Heart left ventricle (tissue), 16 donors: ENCODE measurements at regions not wholly inside any gene's neighbourhood (a gene's known extent, or its start where the extent isn't known, plus 50 kb on each side); places are given as distances from the start of the nearest gene placed in this dataset.

Source experiments
- ATAC-seq, 4 donors: fragments of 200-7000 bp; cut with Tn5 transposase; one replicate each; pipeline ENCODE4 v1.9.1; 2020 to 2022; ENCODE audit warnings: moderate library complexity in 4 of 4, mild to moderate bottlenecking in 3 of 4, moderate number of reproducible peaks in 1 of 4
- DNase-seq, 5 donors: peaks; one replicate each; pipeline ENCODE4 v3.0.0-alpha.2; 2020
- H3K27ac ChIP-seq, 12 donors: fragments of 200-600 bp; sonication (generic) in 4 of 12; one replicate each; pipeline versions ENCODE4 v1.5.0 to v1.8.0; 2016 to 2022; ENCODE audit warnings: mild to moderate bottlenecking in 2 of 12
- H3K27me3 ChIP-seq, 9 donors: fragments of 200-600 bp; sonication (generic) in 2 of 9; one replicate each; pipeline versions ENCODE4 v1.5.1 to v1.8.0; 2016 to 2022; ENCODE audit warnings: mild to moderate bottlenecking in 3 of 9
- H3K36me3 ChIP-seq, 9 donors: fragments of 200-600 bp; sonication (generic) in 2 of 9; one replicate each; pipeline versions ENCODE4 v1.5.0 to v1.8.0; 2018 to 2022; ENCODE audit warnings: mild to moderate bottlenecking in 2 of 9
- H3K4me1 ChIP-seq, 12 donors: fragments of 200-600 bp; sonication (generic) in 4 of 12; one replicate each; pipeline versions ENCODE4 v1.5.0 to v1.8.0; 2016 to 2022; ENCODE audit warnings: mild to moderate bottlenecking in 3 of 12
- H3K4me3 ChIP-seq, 12 donors: fragments of 200-600 bp; sonication (generic) in 4 of 12; one replicate each; pipeline versions ENCODE4 v1.5.0 to v1.8.0; 2017 to 2022; ENCODE audit warnings: mild to moderate bottlenecking in 9 of 12, moderate library complexity in 4 of 12
- H3K9me3 ChIP-seq, 12 donors: fragments of 200-600 bp; sonication (generic) in 4 of 12; one replicate each; pipeline versions ENCODE4 v1.5.0 to v1.8.0; 2016 to 2022; ENCODE audit warnings: mild to moderate bottlenecking in 1 of 12
- CTCF ChIP-seq, 12 donors: fragments of 200-600 bp; sonication (generic) in 4 of 12; IDR thresholded peaks; one replicate each; pipeline versions ENCODE4 v1.5.0 to v1.8.0; 2018 to 2022; ENCODE audit warnings: antibody characterized with exemption in 12 of 12, mild to moderate bottlenecking in 5 of 12
- POLR2A ChIP-seq, 2 donors: fragments of 450-650 bp; IDR thresholded peaks; one replicate each; pipeline ENCODE4 v1.6.1; 2017; ENCODE audit warnings: antibody characterized with exemption in 2 of 2, mild to moderate bottlenecking in 2 of 2, moderate library complexity in 2 of 2
- WGBS, 4 donors: extraction: QIAGEN DNeasy Blood & Tissue Kit in 2 of 4; methylation state at CpG; one replicate each; pipeline versions ENCODE4 v1.1.5 to v1.1.7; 2013 to 2018; 5-methylcytosine and 5-hydroxymethylcytosine counted together
- intact Hi-C, 10 donors: fragments of 100-400 bp; cut with DNase I; formaldehyde crosslinking; loops; one replicate each; pipeline versions ENCODE4 v1.11.1 to v1.14.2; 2022
- donor health status: ischemic (EF 13 %, LVEDD 7.1; RV severe dilation, severe dysfunction).
- donor health status: healthy with polysubstance abuse.
- donor health status: DM: no; HTN: yes; CAD: no.
- donor health status: DM: no; HTN: no; CAD: no.
- donor health status: ischemic (EF 25% LVEDD 6.9; RV normal size, moderate dysfunction).
- donor health status: ischemic (EF 25% LVEDD 5.7; RV mildly dilated, moderate dysfunction).
- donor health status: healthy.
- donor health status: DM: yes; HTN: yes; CAD: no.
- donor health status: ischemic (EF 35%, LVEDD 5.7; RV mildly dilated, moderate dysfunction).
- donor health status: nonischemic (EF 11% LVEDD 7.7; RV severe dilation, severe dysfunction).
- donor health status: DM: yes; HTN: yes; CAD: no.
- donor health status: PGD.
- donor health status: ischemic (EF 29% LVEDD 5.4; RV normal size, mild dysfunction).
- donor health status: nonischemic (EF 23%, LVEDD 6.1; RV moderate dilation, normal function).

- Histone ChIP-seq H3K36me3 (no peaks in the 10 kb centered on the region), H3K27me3 (no peaks in the 10 kb centered on the region), H3K4me1 (no peaks in the 10 kb centered on the region), H3K27ac (no peak overlapping the region), H3K9me3 (no peaks in the 10 kb centered on the region), H3K4me3 (no peak overlapping the region)
- ATAC-seq (no peak), DNase-seq (no peak)
- intact Hi-C loops: no loop called here
- 48 to 70% (median 65%) methylated on average over 1 of the region's 1 CpG for WGBS, 4 donors
- TF ChIP-seq POLR2A (IDR thresholded peaks at IDR 0.05) (no peak), CTCF (IDR thresholded peaks at IDR 0.05) (no peak)
These were observed 194.6 kb upstream of the RGS17 start for GRCh38 chr6:153325661-153326060.

GRCh38 chr6:153312634-153313033 lies 181.6 kb upstream of the RGS17 start:
- H3K4me1 ChIP-seq: no peaks in the 10 kb centered on the region
- peak in 2 of 5 donors; percentile 33 to 44 for DNase-seq
- ATAC-seq: peak in 1 of 4 donors; percentile 43
- H3K27me3 ChIP-seq: no peaks in the 10 kb centered on the region
- H3K36me3 ChIP-seq: no peaks in the 10 kb centered on the region
- intact Hi-C loops: loop anchor here in 1 of 10 donors (5.0 kb wide), 1 partner anchor 280 kb away; no protein-coding TSS in a partner anchor
- no peak overlapping the region for H3K4me3 ChIP-seq
- WGBS, 4 donors: 9 to 22% (median 17%) methylated on average over 3 of the region's 3 CpGs
- H3K9me3 ChIP-seq: no peaks in the 10 kb centered on the region
- no peak overlapping the region for H3K27ac ChIP-seq
- no peak for TF ChIP-seq POLR2A (IDR thresholded peaks at IDR 0.05)
- TF ChIP-seq CTCF (IDR thresholded peaks at IDR 0.05): peak in 2 of 12 donors; percentile 8 to 28

- ATAC-seq: no peak
- WGBS, 4 donors: 31 to 48% (median 40%) methylated on average over 2 of the region's 2 CpGs
- no peaks in the 10 kb centered on the region for H3K36me3 ChIP-seq
These were observed 178.6 kb upstream of the RGS17 start for GRCh38 chr6:153309651-153310050.

GRCh38 chr6:153302133-153302532 lies 171.1 kb upstream of the RGS17 start:
- no peak for ATAC-seq
- Histone ChIP-seq H3K9me3 (no peaks in the 10 kb centered on the region), H3K36me3 (no peaks in the 10 kb centered on the region), H3K4me1 (no peaks in the 10 kb centered on the region), H3K4me3 (no peak overlapping the region), H3K27me3 (peaks cover 0 to 1% (median 0%) of the 10 kb centered on the region in 9 donors), H3K27ac (no peak overlapping the region)
- 49 to 65% (median 62%) methylated on average over 8 of the region's 8 CpGs for WGBS, 4 donors
- TF ChIP-seq CTCF (IDR thresholded peaks at IDR 0.05) (no peak), POLR2A (IDR thresholded peaks at IDR 0.05) (no peak)
- DNase-seq: no peak
- intact Hi-C loops: no loop called here

More at GRCh38 chr6:153309651-153310050, 178.6 kb upstream of the RGS17 start:
- DNase-seq: no peak
- H3K4me3 ChIP-seq: no peak overlapping the region
- no peak overlapping the region for H3K27ac ChIP-seq
- peaks cover 0 to 2% (median 0%) of the 10 kb centered on the region in 9 donors for H3K27me3 ChIP-seq
- TF ChIP-seq CTCF (IDR thresholded peaks at IDR 0.05): no peak
- TF ChIP-seq POLR2A (IDR thresholded peaks at IDR 0.05): no peak
- no peaks in the 10 kb centered on the region for H3K9me3 ChIP-seq
- intact Hi-C loops: loop anchor here in 1 of 10 donors (5.0 kb wide), 1 partner anchor 277 kb away; no protein-coding TSS in a partner anchor
- no peaks in the 10 kb centered on the region for H3K4me1 ChIP-seq
